HCT116 (cell line): ENCODE measurements at regions not wholly inside any gene's neighbourhood (a gene's known extent, or its start where the extent isn't known, plus 50 kb on each side); places are given as distances from the start of the nearest gene placed in this dataset.

ENCODE experiments used
- ATAC-seq: fragments of 200-7000 bp; cut with Tn5 transposase; 2 replicates; pipeline ENCODE4 v1.9.1; 2020; ENCODE audit warnings: mild to moderate bottlenecking, moderate library complexity
- BruUV-seq: library from RNA; stranded (reverse); fragments of 400-500 nt; replicated peaks from 2 replicates; lab custom pipeline; 2021; lab: Mats Ljungman, UMichigan
- CTCF ChIA-PET: fragments of 300-600 bp; sonication (Branson Sonifier 250); formaldehyde crosslinking; loops from one replicate; lab custom pipeline; 2021; ENCODE audit warnings: antibody characterized with exemption; lab: Charles Lee
- POLR2A ChIA-PET: fragments of 300-600, 350-600 bp; sonication (Branson Sonifier 250); formaldehyde crosslinking; loops from one replicate; lab custom pipeline; 2021; ENCODE audit warnings: antibody characterized with exemption; lab: Charles Lee
- RAD21 ChIA-PET, 2 experiments: fragments of 300-600 bp; sonication (Branson Sonifier 250); formaldehyde crosslinking; loops; one replicate each; lab custom pipeline; 2023; ENCODE audit warnings: low total read pairs in 2 of 2; ENCODE audit not compliant: uncharacterized antibody in 2 of 2, unreplicated experiment in 2 of 2, low non-redundant PET in 1 of 2; lab: Charles Lee
- DNase-seq: peaks from one replicate; pipeline ENCODE4 v3.0.0-alpha.2; 2010; ENCODE audit warnings: low read depth, low spot score
- H2AFZ ChIP-seq: fragments of 200-600 bp; shearing (Covaris generic), sonication (generic); 2 replicates; pipeline ENCODE4 v1.6.1; 2017; ENCODE audit warnings: low read depth, mixed run types, mixed read lengths, antibody characterized with exemption, low read length; ENCODE audit not compliant: poor library complexity, severe bottlenecking
- H3K27ac ChIP-seq: 2 replicates; pipeline ENCODE4 v1.5.1; 2012; ENCODE audit warnings: low read depth, low read length
- H3K27me3 ChIP-seq: fragments of 200-600 bp; sonication (generic); 2 replicates; pipeline ENCODE4 v1.6.1; 2016; ENCODE audit warnings: mixed run types, low read length, mixed read lengths; ENCODE audit not compliant: insufficient read depth
- H3K36me3 ChIP-seq, 2 experiments: fragments of 200-500 bp in 1 of 2; fragments of 200-600 bp in 1 of 2; sonication (Bioruptor generic) in 1 of 2; sonication (generic) in 1 of 2; 2 replicates each; pipeline versions ENCODE4 v1.5.1 to v1.6.1; 2014 to 2016; ENCODE audit warnings: low read length in 2 of 2, inconsistent platforms in 1 of 2, mixed read lengths in 1 of 2, mixed run types in 1 of 2; ENCODE audit not compliant: insufficient read depth in 2 of 2, control insufficient read depth in 1 of 2
- H3K4me1 ChIP-seq, 2 experiments: fragments of 200-600 bp in 1 of 2; sonication (generic) in 1 of 2; 2 replicates each; pipeline versions ENCODE4 v1.5.1 to v1.6.1; 2012 to 2017; ENCODE audit warnings: low read length in 2 of 2, inconsistent platforms in 1 of 2, mild to moderate bottlenecking in 1 of 2, mixed read lengths in 1 of 2, mixed run types in 1 of 2, moderate library complexity in 1 of 2; ENCODE audit not compliant: insufficient read depth in 2 of 2, control insufficient read depth in 1 of 2
- H3K4me2 ChIP-seq: fragments of 200-600 bp; sonication (generic); 2 replicates; pipeline ENCODE4 v1.6.1; 2017; ENCODE audit warnings: mixed run types, low read length, mixed read lengths
- H3K4me3 ChIP-seq, 2 experiments: fragments of 200-600 bp in 1 of 2; sonication (generic) in 1 of 2; replicated peaks in 1 of 2; 2 replicates each; pipeline ENCODE4 v1.5.1; 2011 to 2016; ENCODE audit warnings: low read length in 2 of 2, control low read depth in 1 of 2, low read depth in 1 of 2, mild to moderate bottlenecking in 1 of 2, mixed read lengths in 1 of 2, mixed run types in 1 of 2
- H3K79me2 ChIP-seq: fragments of 200-600 bp; sonication (generic); 2 replicates; pipeline ENCODE4 v1.6.1; 2017; ENCODE audit warnings: mild to moderate bottlenecking, mixed run types, low read length, moderate library complexity, mixed read lengths; ENCODE audit not compliant: insufficient read depth
- H3K9ac ChIP-seq: fragments of 200-600 bp; sonication (generic); 2 replicates; pipeline ENCODE4 v1.6.1; 2016; ENCODE audit warnings: low read length, mixed read lengths
- H3K9me2 ChIP-seq: fragments of 200-600 bp; sonication (generic), shearing (Covaris generic); 2 replicates; pipeline ENCODE4 v1.6.1; 2017; ENCODE audit warnings: mixed run types, mild to moderate bottlenecking, moderate library complexity; ENCODE audit not compliant: insufficient read depth
- H3K9me3 ChIP-seq, 2 experiments: fragments of 200-500 bp in 1 of 2; fragments of 200-600 bp in 1 of 2; sonication (Bioruptor generic) in 1 of 2; sonication (generic) in 1 of 2; 2 replicates each; pipeline ENCODE4 v1.6.1; 2014 to 2017; ENCODE audit warnings: low read length in 2 of 2, mixed read lengths in 2 of 2, inconsistent platforms in 1 of 2, low read depth in 1 of 2, mild to moderate bottlenecking in 1 of 2, mixed run types in 1 of 2, moderate library complexity in 1 of 2; ENCODE audit not compliant: control insufficient read depth in 1 of 2, insufficient read depth in 1 of 2
- H4K20me1 ChIP-seq: fragments of 200-600 bp; sonication (generic), shearing (Covaris generic); 2 replicates; pipeline ENCODE4 v1.6.1; 2017; ENCODE audit warnings: mixed run types, mild to moderate bottlenecking, moderate library complexity; ENCODE audit not compliant: insufficient read depth
- CBX3 ChIP-seq: IDR thresholded peaks from 2 replicates; pipeline ENCODE4 v1.6.1; 2012; ENCODE audit warnings: low read depth
- ELF1 ChIP-seq: IDR thresholded peaks from 2 replicates; pipeline ENCODE4 v1.6.1; 2012; ENCODE audit warnings: low read depth, borderline replicate concordance
- FOSL1 ChIP-seq: IDR thresholded peaks from 2 replicates; pipeline ENCODE4 v1.6.1; 2012; ENCODE audit warnings: low read depth
- MAX ChIP-seq: IDR thresholded peaks from 2 replicates; pipeline ENCODE4 v1.6.1; 2012
- POLR2A ChIP-seq: IDR thresholded peaks from 2 replicates; pipeline ENCODE4 v1.7.0; 2011; ENCODE audit warnings: borderline replicate concordance; ENCODE audit not compliant: insufficient read depth, insufficient read length; ENCODE audit errors: extremely low read depth
- POLR2AphosphoS5 ChIP-seq: IDR thresholded peaks from 2 replicates; pipeline ENCODE4 v1.6.1; 2011; ENCODE audit warnings: mild to moderate bottlenecking, low read depth, low read length, moderate library complexity
- REST ChIP-seq: IDR thresholded peaks from 2 replicates; pipeline ENCODE4 v1.6.1; 2012; ENCODE audit warnings: low read depth
- SIN3A ChIP-seq: IDR thresholded peaks from 2 replicates; pipeline ENCODE4 v1.6.1; 2012; ENCODE audit warnings: low read depth
- SRF ChIP-seq: IDR thresholded peaks from 2 replicates; pipeline ENCODE4 v1.6.1; 2012; ENCODE audit warnings: low read depth
- TCF7L2 ChIP-seq: IDR thresholded peaks from 2 replicates; pipeline ENCODE4 v1.7.0; 2011; ENCODE audit warnings: borderline replicate concordance, inconsistent platforms; ENCODE audit not compliant: insufficient read depth, insufficient read length; ENCODE audit errors: extremely low read depth
- YY1 ChIP-seq: IDR thresholded peaks from 2 replicates; pipeline ENCODE4 v1.6.1; 2011; ENCODE audit warnings: low read length, low read depth, moderate library complexity, mild to moderate bottlenecking; ENCODE audit not compliant: insufficient replicate concordance; ENCODE audit errors: extremely low read depth
- ZFX ChIP-seq: fragments of 450-650 bp; IDR thresholded peaks from 2 replicates; pipeline ENCODE4 v1.6.1; 2017
- ZNF274 ChIP-seq: fragments of 200-500 bp; sonication (Bioruptor generic); IDR thresholded peaks from 2 replicates; pipeline ENCODE4 v1.6.1; 2014; ENCODE audit warnings: mild to moderate bottlenecking, low read depth, low read length, inconsistent platforms
- intact Hi-C: fragments of 100-400 bp; cut with micrococcal nuclease; formaldehyde crosslinking; loops from 2 replicates; pipeline ENCODE4 v1.10.0; 2022
- TF ChIP-seq, protein P1 (sequence below): IDR thresholded peaks from 2 replicates; pipeline ENCODE4 v1.6.1; 2012

GRCh38 chr14:99095369-99095768 is 176.6 kb downstream of the BCL11B start (continued):
- TF ChIP-seq POLR2AphosphoS5 = no peak
- no peak for TF ChIP-seq TCF7L2
- TF ChIP-seq ELF1 = no peak
- TF ChIP-seq CBX3 = no peak
- no peak for TF ChIP-seq ZNF274

DNA sequence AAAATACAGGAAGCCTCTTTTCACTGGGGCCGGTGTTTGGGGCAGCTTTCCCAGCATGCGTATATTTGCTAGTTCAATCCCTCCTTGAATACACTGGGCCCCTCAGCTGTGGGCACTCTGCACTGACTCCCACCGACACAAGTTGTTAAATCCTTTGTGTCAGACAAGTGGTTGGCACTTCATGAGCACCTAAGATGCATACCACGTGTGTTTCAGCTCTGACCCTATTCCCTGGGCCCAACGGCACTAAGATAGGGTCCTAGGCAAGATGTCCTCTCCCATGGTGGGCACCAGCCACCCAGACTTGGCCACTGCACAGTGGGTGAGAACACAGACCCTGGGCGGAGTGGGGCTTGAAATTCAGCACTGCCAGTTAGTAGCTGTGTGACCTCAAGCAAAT is 173.8 kb downstream of the BCL11B start:
- BruUV-seq = no TSS peak
- ATAC-seq = no peak
- intact Hi-C loops = no loop called here

More for the DNA sequence above, 173.8 kb downstream of the BCL11B start:
- Histone ChIP-seq H3K36me3 (no peaks in the 10 kb centered on the region), H3K9ac (no peak overlapping the region), H3K79me2 (no peaks in the 10 kb centered on the region)
- TF ChIP-seq POLR2AphosphoS5 (no peak), SRF (no peak), TCF7L2 (no peak), MAX (no peak), FOSL1 (no peak), POLR2A (no peak), ZFX (no peak), REST (no peak), SIN3A (no peak), YY1 (no peak)
- TF ChIP-seq, protein P1, sequence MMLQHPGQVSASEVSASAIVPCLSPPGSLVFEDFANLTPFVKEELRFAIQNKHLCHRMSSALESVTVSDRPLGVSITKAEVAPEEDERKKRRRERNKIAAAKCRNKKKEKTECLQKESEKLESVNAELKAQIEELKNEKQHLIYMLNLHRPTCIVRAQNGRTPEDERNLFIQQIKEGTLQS = no peak
- TF ChIP-seq, all 23 proteins: peak for 0
- H4K20me1 ChIP-seq = no peaks in the 10 kb centered on the region
- no peak overlapping the region for H3K4me3 ChIP-seq
- RAD21 ChIA-PET = no interaction called here
- no peaks in the 10 kb centered on the region for H3K4me1 ChIP-seq
- no peaks in the 10 kb centered on the region for H3K9me2 ChIP-seq
- H3K27me3 ChIP-seq = no peaks in the 10 kb centered on the region
- no peaks in the 10 kb centered on the region for H3K9me3 ChIP-seq
- no peak for DNase-seq
- H3K27ac ChIP-seq = no peak overlapping the region
- no peak overlapping the region for H2AFZ ChIP-seq
- CTCF ChIA-PET = no interaction called here
- POLR2A ChIA-PET = no interaction called here
- H3K4me2 ChIP-seq = no peak overlapping the region
